Spleen (tissue), 7 donors: ENCODE measurements at regions not wholly inside any gene's neighbourhood (a gene's known extent, or its start where the extent isn't known, plus 50 kb on each side); places are given as distances from the start of the nearest gene placed in this dataset.

ENCODE experiments used
- CTCF ChIP-seq, 11 experiments: fragments of 200-600 bp in 7 of 11; fragments of 450-650 bp in 4 of 11; sonication (generic) in 4 of 11; IDR thresholded peaks in 8 of 11; conservative IDR thresholded peaks in 3 of 11; 1 replicate in 7 of 11; 2 replicates in 4 of 11; pipeline versions ENCODE4 v1.4.0 to v1.8.0; 2016 to 2021; ENCODE audit warnings: antibody characterized with exemption in 11 of 11, inconsistent platforms in 4 of 11, mild to moderate bottlenecking in 1 of 11
- POLR2A ChIP-seq, 3 donors: fragments of 450-650 bp; IDR thresholded peaks; one replicate each; pipeline ENCODE4 v1.5.1; 2017; ENCODE audit warnings: antibody characterized with exemption in 3 of 3, mild to moderate bottlenecking in 1 of 3
- POLR2AphosphoS5 ChIP-seq, 3 donors: sonication (generic); formaldehyde crosslinking; IDR thresholded peaks; one replicate each; pipeline ENCODE4 v1.5.1; 2017; ENCODE audit warnings: antibody characterized with exemption in 3 of 3
- donor health status: DM: no; HTN: no; CAD: no; lungs with moderate emphysema.
- donor health status: DM: no; HTN: no; CAD: no.
- donor health status: DM: no; HTN: no; CAD: no.

- no peak for TF ChIP-seq CTCF (IDR thresholded peaks at IDR 0.05 in 8 of 11, conservative IDR thresholded peaks at IDR 0.05 in 3 of 11)
- no peak for TF ChIP-seq POLR2AphosphoS5 (IDR thresholded peaks at IDR 0.05)
- TF ChIP-seq POLR2A (IDR thresholded peaks at IDR 0.05): no peak
These were observed 430.7 kb downstream of the HS3ST3B1 start for GRCh38 chr17:14731591-14731990.
